ENCODE measurements at regions not wholly inside any gene's neighbourhood (a gene's known extent, or its start where the extent isn't known, plus 50 kb on each side); places are given as distances from the start of the nearest gene placed in this dataset.

DNA sequence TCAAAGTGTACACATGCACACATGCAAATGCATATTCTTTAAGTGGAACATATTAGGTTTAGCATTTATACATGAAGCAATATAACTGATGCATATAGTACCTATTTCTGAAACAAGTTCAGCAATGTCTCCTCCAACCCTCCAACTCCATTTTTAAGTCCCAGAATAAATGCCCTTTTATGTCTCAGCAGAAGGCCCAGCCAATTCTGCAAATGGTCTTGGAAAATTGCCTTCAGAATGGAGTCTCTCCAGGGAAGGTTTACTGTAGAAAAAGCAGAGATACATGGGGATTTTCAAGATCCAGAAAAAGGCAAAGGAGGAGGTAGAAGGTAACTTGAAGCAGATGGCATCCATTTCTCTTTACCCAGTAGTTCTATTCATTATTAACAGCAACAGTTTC, 633.3 kb downstream of the MAFB start:
- no peak for DNase-seq (ENCODE audit: low spot score)
- in situ Hi-C loops (cut with MboI; ENCODE audit: low sequenced_read_pairs, unreplicated experiment), result no loop called here
- TF ChIP-seq, protein P1, sequence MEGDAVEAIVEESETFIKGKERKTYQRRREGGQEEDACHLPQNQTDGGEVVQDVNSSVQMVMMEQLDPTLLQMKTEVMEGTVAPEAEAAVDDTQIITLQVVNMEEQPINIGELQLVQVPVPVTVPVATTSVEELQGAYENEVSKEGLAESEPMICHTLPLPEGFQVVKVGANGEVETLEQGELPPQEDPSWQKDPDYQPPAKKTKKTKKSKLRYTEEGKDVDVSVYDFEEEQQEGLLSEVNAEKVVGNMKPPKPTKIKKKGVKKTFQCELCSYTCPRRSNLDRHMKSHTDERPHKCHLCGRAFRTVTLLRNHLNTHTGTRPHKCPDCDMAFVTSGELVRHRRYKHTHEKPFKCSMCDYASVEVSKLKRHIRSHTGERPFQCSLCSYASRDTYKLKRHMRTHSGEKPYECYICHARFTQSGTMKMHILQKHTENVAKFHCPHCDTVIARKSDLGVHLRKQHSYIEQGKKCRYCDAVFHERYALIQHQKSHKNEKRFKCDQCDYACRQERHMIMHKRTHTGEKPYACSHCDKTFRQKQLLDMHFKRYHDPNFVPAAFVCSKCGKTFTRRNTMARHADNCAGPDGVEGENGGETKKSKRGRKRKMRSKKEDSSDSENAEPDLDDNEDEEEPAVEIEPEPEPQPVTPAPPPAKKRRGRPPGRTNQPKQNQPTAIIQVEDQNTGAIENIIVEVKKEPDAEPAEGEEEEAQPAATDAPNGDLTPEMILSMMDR (IDR thresholded peaks at IDR 0.05; ENCODE audit: borderline replicate concordance, control extremely low read depth, extremely low read depth, insufficient read depth, missing control alignments), result no peak

DNA sequence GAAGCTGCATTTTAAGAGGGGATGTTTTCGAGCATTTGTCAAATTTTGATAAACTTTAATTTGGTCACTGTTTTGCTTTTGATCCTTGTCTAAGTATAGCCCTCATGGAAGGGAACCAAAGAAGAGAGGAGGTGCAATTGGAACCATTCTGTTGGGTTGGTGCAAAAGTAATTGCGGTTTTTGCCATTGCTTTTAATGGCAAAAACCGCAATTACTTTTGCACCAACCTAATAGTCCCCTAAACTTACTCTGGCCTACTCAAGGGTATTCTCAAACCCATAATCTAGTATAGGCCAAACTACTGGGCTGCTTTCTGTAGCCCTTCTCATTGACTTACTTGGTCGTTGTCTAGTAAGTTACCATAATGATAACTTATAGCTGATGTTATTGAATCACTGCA, 634.7 kb downstream of the MAFB start:
- in situ Hi-C loops (cut with MboI; ENCODE audit: low sequenced_read_pairs, unreplicated experiment), result no loop called here
- DNase-seq (ENCODE audit: low spot score), result no peak
- TF ChIP-seq, protein P1 (IDR thresholded peaks at IDR 0.05; ENCODE audit: borderline replicate concordance, control extremely low read depth, extremely low read depth, insufficient read depth, missing control alignments), result no peak

DNA sequence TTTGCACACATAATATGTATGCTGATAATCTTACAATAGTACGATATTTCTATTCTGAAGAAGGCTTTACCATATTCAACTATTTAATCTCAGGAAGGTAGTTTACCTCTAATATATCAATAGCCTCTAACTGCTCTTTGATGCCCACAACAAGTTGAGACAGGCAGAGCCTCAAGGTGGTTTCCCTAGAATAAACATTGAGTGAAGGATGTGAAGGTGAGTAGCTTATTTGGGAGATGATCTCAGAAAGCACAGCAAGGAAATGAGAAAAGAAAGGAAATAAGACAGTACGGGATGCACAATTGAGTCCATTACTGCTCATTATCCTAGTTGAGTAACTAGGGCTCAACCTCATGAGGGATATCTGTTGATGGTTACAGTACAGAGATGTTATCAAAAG, 638.4 kb downstream of the MAFB start:
- in situ Hi-C loops (cut with MboI; ENCODE audit: low sequenced_read_pairs, unreplicated experiment), result no loop called here
- DNase-seq (ENCODE audit: low spot score), result no peak
- TF ChIP-seq, protein P1 (IDR thresholded peaks at IDR 0.05; ENCODE audit: borderline replicate concordance, control extremely low read depth, extremely low read depth, insufficient read depth, missing control alignments), result no peak

DNA sequence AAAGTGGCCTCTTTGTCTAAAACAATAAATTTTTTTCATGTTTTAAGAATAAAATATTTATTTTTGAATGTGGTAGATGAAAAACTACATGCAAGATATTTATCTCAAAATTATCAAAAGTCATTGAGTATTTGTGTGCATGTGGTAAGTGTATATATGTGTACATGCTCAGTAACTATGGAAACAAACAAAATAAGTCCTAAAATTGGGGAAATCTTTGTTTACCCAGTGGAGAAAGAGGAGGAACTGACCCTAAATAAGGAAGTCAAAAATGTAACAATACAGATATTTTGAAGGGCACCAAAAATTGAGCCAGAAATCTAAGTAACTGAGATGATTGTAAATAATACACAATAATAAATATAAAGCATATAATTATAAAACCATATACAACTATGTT, 639.2 kb downstream of the MAFB start:
- TF ChIP-seq, protein P1 (IDR thresholded peaks at IDR 0.05; ENCODE audit: borderline replicate concordance, control extremely low read depth, extremely low read depth, insufficient read depth, missing control alignments), result no peak
- in situ Hi-C loops (cut with MboI; ENCODE audit: low sequenced_read_pairs, unreplicated experiment), result no loop called here

DNA sequence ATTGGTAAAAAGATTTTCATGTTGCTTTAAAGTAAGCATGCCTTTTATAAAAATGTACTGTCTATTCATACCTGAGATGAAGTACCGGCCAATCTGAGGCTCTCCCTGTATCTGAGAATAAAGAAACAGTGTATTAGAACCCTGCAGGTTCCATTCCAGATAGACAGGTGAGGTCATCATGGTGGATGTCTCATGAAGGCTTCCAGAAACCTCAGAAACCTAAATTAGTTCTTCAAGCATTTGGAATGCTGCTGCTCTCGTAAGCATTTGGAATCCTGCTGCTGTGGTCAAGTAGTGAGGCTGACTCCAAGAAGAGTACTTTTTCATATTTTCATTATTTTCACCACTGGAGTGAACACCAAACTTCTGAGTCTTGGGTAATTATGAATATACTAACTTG, 642.3 kb downstream of the MAFB start:
- TF ChIP-seq, protein P1 (IDR thresholded peaks at IDR 0.05; ENCODE audit: borderline replicate concordance, control extremely low read depth, extremely low read depth, insufficient read depth, missing control alignments), result no peak
- in situ Hi-C loops (cut with MboI; ENCODE audit: low sequenced_read_pairs, unreplicated experiment), result no loop called here
- no peak for DNase-seq (ENCODE audit: low spot score)

More for the DNA sequence above, 639.2 kb downstream of the MAFB start:
- DNase-seq (ENCODE audit: low spot score), result no peak

DNA sequence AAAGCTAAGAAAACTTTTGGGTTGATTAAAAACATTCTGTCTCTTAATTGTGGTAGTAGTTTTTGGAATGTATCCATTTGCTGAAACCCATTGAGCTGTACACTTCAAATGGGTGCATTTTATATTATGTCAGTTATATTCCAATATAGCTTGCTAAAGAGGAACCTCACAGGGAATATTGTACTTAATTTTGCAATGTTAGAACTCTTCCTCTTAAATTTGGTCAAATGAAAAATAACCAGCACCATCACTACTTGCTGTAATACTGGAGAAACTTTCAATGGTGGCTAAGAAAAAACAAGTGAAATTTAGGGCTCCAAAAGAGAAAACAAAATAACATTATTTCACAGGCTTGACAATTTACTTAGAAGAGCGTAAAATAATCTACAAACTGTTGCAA, 651.5 kb downstream of the MAFB start:
- DNase-seq (ENCODE audit: low spot score), result no peak
- TF ChIP-seq, protein P1 (IDR thresholded peaks at IDR 0.05; ENCODE audit: borderline replicate concordance, control extremely low read depth, extremely low read depth, insufficient read depth, missing control alignments), result no peak
- in situ Hi-C loops (cut with MboI; ENCODE audit: low sequenced_read_pairs, unreplicated experiment), result no loop called here

DNA sequence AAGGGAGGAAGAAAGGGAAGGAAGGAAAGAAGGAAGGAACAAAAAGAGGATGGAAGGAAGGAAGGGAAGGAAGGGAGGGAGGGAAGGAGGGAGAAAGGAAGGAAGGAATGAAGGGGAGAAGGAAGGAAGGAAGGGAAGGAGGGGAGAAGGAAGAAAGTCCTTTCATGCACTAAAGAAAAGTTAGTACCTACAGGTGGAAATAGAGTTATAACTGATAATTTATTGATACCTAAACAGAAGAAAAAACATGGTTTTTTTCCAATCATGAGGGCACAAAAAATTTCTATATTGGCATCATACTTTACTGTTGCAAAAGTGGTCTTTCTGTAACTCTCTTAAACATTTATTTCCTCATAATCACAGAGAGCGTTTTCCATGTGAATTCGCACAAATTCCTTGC, 659.4 kb downstream of the MAFB start:
- no peak for DNase-seq (ENCODE audit: low spot score)
- in situ Hi-C loops (cut with MboI; ENCODE audit: low sequenced_read_pairs, unreplicated experiment), result no loop called here
- TF ChIP-seq, protein P1 (IDR thresholded peaks at IDR 0.05; ENCODE audit: borderline replicate concordance, control extremely low read depth, extremely low read depth, insufficient read depth, missing control alignments), result no peak
